ENCODE measurements at regions not wholly inside any gene's neighbourhood (a gene's known extent, or its start where the extent isn't known, plus 50 kb on each side); places are given as distances from the start of the nearest gene placed in this dataset.

DNA sequence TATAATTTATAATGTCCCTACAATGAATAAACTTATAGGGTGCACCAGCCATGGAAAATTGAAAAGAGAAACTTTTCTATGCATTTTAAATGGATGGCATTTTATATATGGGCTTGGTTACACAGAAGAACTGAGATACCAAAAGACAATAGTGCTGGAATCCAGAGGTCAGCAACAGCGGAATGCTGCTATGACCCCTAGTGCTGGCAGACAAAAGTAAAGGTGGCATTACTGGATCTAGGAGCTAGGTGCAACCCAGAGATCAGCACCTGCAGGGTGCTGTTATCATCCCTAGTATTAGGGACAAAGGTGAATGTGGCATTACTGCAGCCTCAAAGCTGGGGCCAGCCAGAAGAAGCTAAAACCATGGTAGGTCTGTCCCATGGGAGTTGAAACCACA lies 392.7 kb upstream of the ST6GAL2 start:
- TF ChIP-seq, protein P1, sequence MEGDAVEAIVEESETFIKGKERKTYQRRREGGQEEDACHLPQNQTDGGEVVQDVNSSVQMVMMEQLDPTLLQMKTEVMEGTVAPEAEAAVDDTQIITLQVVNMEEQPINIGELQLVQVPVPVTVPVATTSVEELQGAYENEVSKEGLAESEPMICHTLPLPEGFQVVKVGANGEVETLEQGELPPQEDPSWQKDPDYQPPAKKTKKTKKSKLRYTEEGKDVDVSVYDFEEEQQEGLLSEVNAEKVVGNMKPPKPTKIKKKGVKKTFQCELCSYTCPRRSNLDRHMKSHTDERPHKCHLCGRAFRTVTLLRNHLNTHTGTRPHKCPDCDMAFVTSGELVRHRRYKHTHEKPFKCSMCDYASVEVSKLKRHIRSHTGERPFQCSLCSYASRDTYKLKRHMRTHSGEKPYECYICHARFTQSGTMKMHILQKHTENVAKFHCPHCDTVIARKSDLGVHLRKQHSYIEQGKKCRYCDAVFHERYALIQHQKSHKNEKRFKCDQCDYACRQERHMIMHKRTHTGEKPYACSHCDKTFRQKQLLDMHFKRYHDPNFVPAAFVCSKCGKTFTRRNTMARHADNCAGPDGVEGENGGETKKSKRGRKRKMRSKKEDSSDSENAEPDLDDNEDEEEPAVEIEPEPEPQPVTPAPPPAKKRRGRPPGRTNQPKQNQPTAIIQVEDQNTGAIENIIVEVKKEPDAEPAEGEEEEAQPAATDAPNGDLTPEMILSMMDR (conservative IDR thresholded peaks at IDR 0.05; ENCODE audit: low read length): no peak
- no peak for TF ChIP-seq EZH2phosphoT487 (IDR thresholded peaks at IDR 0.05; ENCODE audit: borderline replicate concordance, low read depth, low read length)
